ENCODE measurements at regions not wholly inside any gene's neighbourhood (a gene's known extent, or its start where the extent isn't known, plus 50 kb on each side); places are given as distances from the start of the nearest gene placed in this dataset.

DNA sequence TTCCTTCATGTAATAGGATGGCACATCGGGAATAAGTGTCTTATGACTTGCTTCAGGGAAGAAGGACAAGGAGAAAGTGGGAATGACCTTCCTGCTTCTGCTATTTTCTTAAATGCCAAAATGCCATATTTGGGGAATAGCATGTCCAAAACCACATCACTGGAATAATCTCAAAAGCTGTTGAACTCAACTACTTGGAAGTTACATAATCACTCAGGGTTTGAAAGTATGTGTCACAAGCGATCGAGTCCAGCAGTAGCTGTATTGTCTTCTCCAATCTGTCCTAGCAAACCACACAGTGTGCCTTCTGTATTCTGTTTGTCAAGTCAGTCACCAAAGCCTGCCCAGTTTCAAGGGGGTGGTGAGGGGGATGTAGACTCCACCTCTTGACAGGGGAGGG is 58.3 kb upstream of the GADL1 start:
- TF ChIP-seq, protein P1, sequence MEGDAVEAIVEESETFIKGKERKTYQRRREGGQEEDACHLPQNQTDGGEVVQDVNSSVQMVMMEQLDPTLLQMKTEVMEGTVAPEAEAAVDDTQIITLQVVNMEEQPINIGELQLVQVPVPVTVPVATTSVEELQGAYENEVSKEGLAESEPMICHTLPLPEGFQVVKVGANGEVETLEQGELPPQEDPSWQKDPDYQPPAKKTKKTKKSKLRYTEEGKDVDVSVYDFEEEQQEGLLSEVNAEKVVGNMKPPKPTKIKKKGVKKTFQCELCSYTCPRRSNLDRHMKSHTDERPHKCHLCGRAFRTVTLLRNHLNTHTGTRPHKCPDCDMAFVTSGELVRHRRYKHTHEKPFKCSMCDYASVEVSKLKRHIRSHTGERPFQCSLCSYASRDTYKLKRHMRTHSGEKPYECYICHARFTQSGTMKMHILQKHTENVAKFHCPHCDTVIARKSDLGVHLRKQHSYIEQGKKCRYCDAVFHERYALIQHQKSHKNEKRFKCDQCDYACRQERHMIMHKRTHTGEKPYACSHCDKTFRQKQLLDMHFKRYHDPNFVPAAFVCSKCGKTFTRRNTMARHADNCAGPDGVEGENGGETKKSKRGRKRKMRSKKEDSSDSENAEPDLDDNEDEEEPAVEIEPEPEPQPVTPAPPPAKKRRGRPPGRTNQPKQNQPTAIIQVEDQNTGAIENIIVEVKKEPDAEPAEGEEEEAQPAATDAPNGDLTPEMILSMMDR (conservative IDR thresholded peaks at IDR 0.05; ENCODE audit: low read length), result no peak
- TF ChIP-seq EZH2phosphoT487 (IDR thresholded peaks at IDR 0.05; ENCODE audit: borderline replicate concordance), result no peak

Data from Loucy (cell line).